SK-N-MC (cell line): ENCODE measurements at regions not wholly inside any gene's neighbourhood (a gene's known extent, or its start where the extent isn't known, plus 50 kb on each side); places are given as distances from the start of the nearest gene placed in this dataset.
"Not testable (repeated sequence)": the region's sequence is repeated elsewhere in the genome, so short reads cannot be mapped to it uniquely, and the experiment has no call there.

ENCODE experiments used
- EZH2 ChIP-seq: fragments of 200-600 bp; sonication (generic); IDR thresholded peaks from one replicate; pipeline ENCODE4 v1.6.1; 2017; ENCODE audit warnings: antibody characterized with exemption
- POLR2AphosphoS5 ChIP-seq: IDR thresholded peaks from 2 replicates; pipeline ENCODE4 v1.6.1; 2012; ENCODE audit warnings: mild to moderate bottlenecking, low read depth, low read length, borderline replicate concordance

- not testable (repeated sequence) for TF ChIP-seq POLR2AphosphoS5, EZH2
Observed at GRCh38 chr10:65285726-65286125, 1640.1 kb upstream of the LRRTM3 start.
